Body of pancreas (tissue), 4 donors: ENCODE measurements at regions not wholly inside any gene's neighbourhood (a gene's known extent, or its start where the extent isn't known, plus 50 kb on each side); places are given as distances from the start of the nearest gene placed in this dataset.

ENCODE experiments used
- CTCF ChIP-seq, 7 experiments: fragments of 450-650 bp in 4 of 7; fragments of 200-600 bp in 3 of 7; sonication (generic) in 3 of 7; IDR thresholded peaks; one replicate each; pipeline ENCODE4 v1.5.1; 2016 to 2019; ENCODE audit warnings: antibody characterized with exemption in 7 of 7
- POLR2A ChIP-seq, 3 donors: fragments of 450-650 bp; IDR thresholded peaks; one replicate each; pipeline ENCODE4 v1.6.1; 2016; ENCODE audit warnings: antibody characterized with exemption in 3 of 3, mild to moderate bottlenecking in 2 of 3

GRCh38 chr15:88747111-88747510, 56.1 kb upstream of the ACAN start:
- TF ChIP-seq CTCF (IDR thresholded peaks at IDR 0.05) (no peak), POLR2A (IDR thresholded peaks at IDR 0.05) (no peak)
